OCI-LY7 (cell line): ENCODE measurements at regions not wholly inside any gene's neighbourhood (a gene's known extent, or its start where the extent isn't known, plus 50 kb on each side); places are given as distances from the start of the nearest gene placed in this dataset.

ENCODE experiments used
- CTCF ChIP-seq: fragments of 200-600 bp; sonication (generic); conservative IDR thresholded peaks from 2 replicates; pipeline ENCODE4 v1.5.1; 2014; ENCODE audit warnings: mild to moderate bottlenecking, antibody characterized with exemption, low read length, moderate library complexity, mixed read lengths
- EZH2phosphoT487 ChIP-seq: fragments of 200-600 bp; sonication (generic); IDR thresholded peaks from 2 replicates; pipeline ENCODE4 v1.6.1; 2018; ENCODE audit warnings: low read depth, borderline replicate concordance, mild to moderate bottlenecking, mixed run types, antibody characterized with exemption, low read length, moderate library complexity, mixed read lengths

GRCh38 chr10:10233229-10233628 lies 784.4 kb upstream of the CELF2 start:
- TF ChIP-seq CTCF (no peak), EZH2phosphoT487 (no peak)
